T-helper 17 cell (primary cell): ENCODE measurements at regions not wholly inside any gene's neighbourhood (a gene's known extent, or its start where the extent isn't known, plus 50 kb on each side); places are given as distances from the start of the nearest gene placed in this dataset.
A peak's percentile ranks its signal among the peaks of the same experiment; 100 is the strongest.

Experiments used
- ATAC-seq: fragments of 150-1000 bp; cut with Tn5 transposase; 2 replicates; pipeline ENCODE4 v1.10.0; 2021; ENCODE audit warnings: mild to moderate bottlenecking, moderate library complexity
- DNase-seq, 3 donors: peaks; one replicate each; pipeline versions ENCODE4 v3.0.0 to v3.0.0-alpha.2; 2020 to 2021
- H3K9me3 ChIP-seq: one replicate; pipeline ENCODE4 v1.7.0; 2013; ENCODE audit warnings: low read length, mild to moderate bottlenecking; ENCODE audit not compliant: control insufficient read depth, poor library complexity, severe bottlenecking
- H3K27ac Mint-ChIP-seq: one replicate; pipeline ENCODE4 v1.8.0; 2022; ENCODE audit warnings: mild to moderate bottlenecking, moderate library complexity, mixed read lengths
- H3K27me3 Mint-ChIP-seq: one replicate; pipeline ENCODE4 v1.8.0; 2022; ENCODE audit warnings: mixed read lengths
- H3K36me3 Mint-ChIP-seq: one replicate; pipeline ENCODE4 v1.8.0; 2022; ENCODE audit warnings: low read depth, mixed read lengths
- H3K4me1 Mint-ChIP-seq: one replicate; pipeline ENCODE4 v1.8.0; 2022; ENCODE audit warnings: mild to moderate bottlenecking, mixed read lengths
- H3K4me3 Mint-ChIP-seq: one replicate; pipeline ENCODE4 v1.8.0; 2022; ENCODE audit warnings: mild to moderate bottlenecking, moderate library complexity, mixed read lengths

GRCh38 chr9:87301371-87301770 is 196.3 kb upstream of the DAPK1 start:
- Mint-ChIP-seq H3K27me3 (peaks cover 38% of the 10 kb centered on the region), H3K27ac (no peak overlapping the region), H3K4me3 (no peak overlapping the region), H3K36me3 (no peaks in the 10 kb centered on the region), H3K4me1 (no peaks in the 10 kb centered on the region)
- ATAC-seq (no peak), DNase-seq (no peak)
- no peaks in the 10 kb centered on the region for H3K9me3 ChIP-seq

- Mint-ChIP-seq H3K36me3 (no peaks in the 10 kb centered on the region), H3K27ac (no peak overlapping the region), H3K4me1 (no peaks in the 10 kb centered on the region), H3K27me3 (peaks cover 34% of the 10 kb centered on the region), H3K4me3 (no peak overlapping the region)
- ATAC-seq, result no peak
- DNase-seq, result no peak
- H3K9me3 ChIP-seq, result no peaks in the 10 kb centered on the region
Observed at GRCh38 chr9:87305151-87305550, 192.5 kb upstream of the DAPK1 start.

- Mint-ChIP-seq H3K4me1 (no peaks in the 10 kb centered on the region), H3K27ac (no peak overlapping the region), H3K27me3 (peaks cover 35% of the 10 kb centered on the region), H3K36me3 (no peaks in the 10 kb centered on the region), H3K4me3 (no peak overlapping the region)
- DNase-seq, result no peak
- no peaks in the 10 kb centered on the region for H3K9me3 ChIP-seq
- no peak for ATAC-seq
Observed at GRCh38 chr9:87306006-87306405, 191.7 kb upstream of the DAPK1 start.

- ATAC-seq (no peak), DNase-seq (no peak)
- Mint-ChIP-seq H3K27me3 (peaks cover 30% of the 10 kb centered on the region), H3K27ac (no peak overlapping the region), H3K4me1 (no peaks in the 10 kb centered on the region), H3K4me3 (no peak overlapping the region), H3K36me3 (no peaks in the 10 kb centered on the region)
- H3K9me3 ChIP-seq, result no peaks in the 10 kb centered on the region
Observed at GRCh38 chr9:87307848-87308247, 189.8 kb upstream of the DAPK1 start.

- H3K4me1 Mint-ChIP-seq, result no peaks in the 10 kb centered on the region
- H3K27me3 Mint-ChIP-seq, result peaks cover 29% of the 10 kb centered on the region
- H3K4me3 Mint-ChIP-seq, result no peak overlapping the region
- DNase-seq, result no peak
- no peak overlapping the region for H3K27ac Mint-ChIP-seq
- no peak for ATAC-seq
- no peaks in the 10 kb centered on the region for H3K9me3 ChIP-seq
- no peaks in the 10 kb centered on the region for H3K36me3 Mint-ChIP-seq
Observed at GRCh38 chr9:87309236-87309635, 188.4 kb upstream of the DAPK1 start.

- Mint-ChIP-seq H3K36me3 (no peaks in the 10 kb centered on the region), H3K27me3 (peaks cover 15% of the 10 kb centered on the region), H3K27ac (no peak overlapping the region), H3K4me3 (no peak overlapping the region), H3K4me1 (no peaks in the 10 kb centered on the region)
- DNase-seq, result no peak
- H3K9me3 ChIP-seq, result no peaks in the 10 kb centered on the region
- ATAC-seq, result no peak
Observed at GRCh38 chr9:87310827-87311523, 186.7 kb upstream of the DAPK1 start.

GRCh38 chr9:87319656-87320055 is 178.0 kb upstream of the DAPK1 start:
- H3K4me3 Mint-ChIP-seq, result no peak overlapping the region
- no peaks in the 10 kb centered on the region for H3K4me1 Mint-ChIP-seq
- H3K27ac Mint-ChIP-seq, result no peak overlapping the region
- no peaks in the 10 kb centered on the region for H3K36me3 Mint-ChIP-seq
- H3K27me3 Mint-ChIP-seq, result peaks cover 15% of the 10 kb centered on the region
- no peaks in the 10 kb centered on the region for H3K9me3 ChIP-seq
- DNase-seq, result no peak
- ATAC-seq, result no peak

GRCh38 chr9:87320146-87320884 is 177.4 kb upstream of the DAPK1 start:
- H3K36me3 Mint-ChIP-seq, result no peaks in the 10 kb centered on the region
- no peak overlapping the region for H3K4me3 Mint-ChIP-seq
- no peaks in the 10 kb centered on the region for H3K4me1 Mint-ChIP-seq
- no peak overlapping the region for H3K27ac Mint-ChIP-seq
- DNase-seq, result no peak
- ATAC-seq, result no peak
- H3K27me3 Mint-ChIP-seq, result peaks cover 15% of the 10 kb centered on the region
- no peaks in the 10 kb centered on the region for H3K9me3 ChIP-seq

- H3K27ac Mint-ChIP-seq, result no peak overlapping the region
- H3K4me3 Mint-ChIP-seq, result no peak overlapping the region
- DNase-seq (no peak), ATAC-seq (no peak)
- peaks cover 2% of the 10 kb centered on the region for H3K36me3 Mint-ChIP-seq
- no peaks in the 10 kb centered on the region for H3K4me1 Mint-ChIP-seq
- no peaks in the 10 kb centered on the region for H3K9me3 ChIP-seq
- peaks cover 30% of the 10 kb centered on the region for H3K27me3 Mint-ChIP-seq
Observed at GRCh38 chr9:87322840-87323635, 174.6 kb upstream of the DAPK1 start.

- peaks cover 2% of the 10 kb centered on the region for H3K36me3 Mint-ChIP-seq
- no peak overlapping the region for H3K4me3 Mint-ChIP-seq
- H3K9me3 ChIP-seq, result no peaks in the 10 kb centered on the region
- H3K27ac Mint-ChIP-seq, result no peak overlapping the region
- ATAC-seq, result no peak
- H3K27me3 Mint-ChIP-seq, result peaks cover 33% of the 10 kb centered on the region
- DNase-seq, result no peak
- no peaks in the 10 kb centered on the region for H3K4me1 Mint-ChIP-seq
Observed at GRCh38 chr9:87323928-87324327, 173.7 kb upstream of the DAPK1 start.

GRCh38 chr9:87324613-87325194 is 173.0 kb upstream of the DAPK1 start:
- ATAC-seq (peak; percentile 48), DNase-seq (no peak)
- Mint-ChIP-seq H3K27ac (no peak overlapping the region), H3K4me1 (no peaks in the 10 kb centered on the region), H3K4me3 (no peak overlapping the region), H3K36me3 (peaks cover 2% of the 10 kb centered on the region), H3K27me3 (peaks cover 33% of the 10 kb centered on the region)
- H3K9me3 ChIP-seq, result no peaks in the 10 kb centered on the region

- ATAC-seq, result no peak
- H3K27me3 Mint-ChIP-seq, result peaks cover 26% of the 10 kb centered on the region
- no peak overlapping the region for H3K27ac Mint-ChIP-seq
- no peaks in the 10 kb centered on the region for H3K4me1 Mint-ChIP-seq
- peaks cover 2% of the 10 kb centered on the region for H3K36me3 Mint-ChIP-seq
- H3K9me3 ChIP-seq, result no peaks in the 10 kb centered on the region
- no peak for DNase-seq
- H3K4me3 Mint-ChIP-seq, result no peak overlapping the region
Observed at GRCh38 chr9:87327575-87328125, 170.0 kb upstream of the DAPK1 start.

- no peak for ATAC-seq
Observed at GRCh38 chr9:87333802-87334201, 163.9 kb upstream of the DAPK1 start.

More at GRCh38 chr9:87333802-87334201, 163.9 kb upstream of the DAPK1 start:
- peaks cover 45% of the 10 kb centered on the region for H3K27me3 Mint-ChIP-seq
- H3K36me3 Mint-ChIP-seq, result peaks cover 5% of the 10 kb centered on the region
- no peak for DNase-seq
- no peak overlapping the region for H3K4me3 Mint-ChIP-seq
- no peaks in the 10 kb centered on the region for H3K9me3 ChIP-seq
- H3K27ac Mint-ChIP-seq, result no peak overlapping the region
- H3K4me1 Mint-ChIP-seq, result peaks cover 10% of the 10 kb centered on the region
